ENCODE measurements at regions not wholly inside any gene's neighbourhood (a gene's known extent, or its start where the extent isn't known, plus 50 kb on each side); places are given as distances from the start of the nearest gene placed in this dataset.
"Not testable (repeated sequence)": the region's sequence is repeated elsewhere in the genome, so short reads cannot be mapped to it uniquely, and the experiment has no call there.

DNA sequence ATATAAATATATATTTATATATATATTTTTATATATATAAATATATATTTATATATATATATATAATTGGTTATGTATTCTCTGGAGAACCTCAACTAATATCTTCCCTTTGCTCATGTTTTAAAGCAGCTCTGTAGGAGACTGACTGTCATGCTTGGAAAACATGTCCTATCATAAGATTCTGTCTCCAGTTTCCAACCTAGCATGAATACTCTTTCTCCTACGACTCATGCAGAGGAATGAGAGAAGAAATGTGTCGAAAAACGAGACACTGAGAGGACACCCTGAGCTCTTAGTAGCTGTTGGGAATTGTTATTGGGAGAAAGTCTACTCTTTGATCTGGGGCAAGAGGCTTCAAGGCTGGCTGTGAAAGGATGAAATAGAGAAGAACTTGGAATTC lies 166.5 kb upstream of the SLIT2 start:
- H3K4me3 ChIP-seq (ENCODE audit: low read depth, low read length): no peak overlapping the region
- TF ChIP-seq, protein P1, sequence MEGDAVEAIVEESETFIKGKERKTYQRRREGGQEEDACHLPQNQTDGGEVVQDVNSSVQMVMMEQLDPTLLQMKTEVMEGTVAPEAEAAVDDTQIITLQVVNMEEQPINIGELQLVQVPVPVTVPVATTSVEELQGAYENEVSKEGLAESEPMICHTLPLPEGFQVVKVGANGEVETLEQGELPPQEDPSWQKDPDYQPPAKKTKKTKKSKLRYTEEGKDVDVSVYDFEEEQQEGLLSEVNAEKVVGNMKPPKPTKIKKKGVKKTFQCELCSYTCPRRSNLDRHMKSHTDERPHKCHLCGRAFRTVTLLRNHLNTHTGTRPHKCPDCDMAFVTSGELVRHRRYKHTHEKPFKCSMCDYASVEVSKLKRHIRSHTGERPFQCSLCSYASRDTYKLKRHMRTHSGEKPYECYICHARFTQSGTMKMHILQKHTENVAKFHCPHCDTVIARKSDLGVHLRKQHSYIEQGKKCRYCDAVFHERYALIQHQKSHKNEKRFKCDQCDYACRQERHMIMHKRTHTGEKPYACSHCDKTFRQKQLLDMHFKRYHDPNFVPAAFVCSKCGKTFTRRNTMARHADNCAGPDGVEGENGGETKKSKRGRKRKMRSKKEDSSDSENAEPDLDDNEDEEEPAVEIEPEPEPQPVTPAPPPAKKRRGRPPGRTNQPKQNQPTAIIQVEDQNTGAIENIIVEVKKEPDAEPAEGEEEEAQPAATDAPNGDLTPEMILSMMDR (IDR thresholded peaks at IDR 0.05; ENCODE audit: low read depth, low read length, missing control alignments): no peak
- no peak for DNase-seq (ENCODE audit: low read depth)

DNA sequence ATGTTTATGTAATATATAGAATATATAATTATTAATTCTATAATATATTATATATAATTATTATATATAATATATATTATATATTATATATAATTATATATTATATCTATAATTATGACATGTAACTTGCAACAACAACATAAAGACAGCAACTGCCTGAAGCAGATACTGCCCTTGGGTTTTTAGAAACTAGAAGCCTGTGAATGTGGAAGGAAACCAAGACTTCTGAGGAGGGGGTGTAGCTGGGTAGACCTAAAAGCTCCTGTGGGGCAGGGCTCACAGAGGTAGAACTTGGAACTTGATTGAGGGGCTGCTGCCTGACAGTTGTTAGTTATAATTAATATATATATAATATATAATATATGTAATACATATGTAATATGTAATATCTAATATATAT lies 167.2 kb upstream of the SLIT2 start:
- TF ChIP-seq, protein P1 (IDR thresholded peaks at IDR 0.05; ENCODE audit: low read depth, low read length, missing control alignments): no peak
- no peak for DNase-seq (ENCODE audit: low read depth)

DNA sequence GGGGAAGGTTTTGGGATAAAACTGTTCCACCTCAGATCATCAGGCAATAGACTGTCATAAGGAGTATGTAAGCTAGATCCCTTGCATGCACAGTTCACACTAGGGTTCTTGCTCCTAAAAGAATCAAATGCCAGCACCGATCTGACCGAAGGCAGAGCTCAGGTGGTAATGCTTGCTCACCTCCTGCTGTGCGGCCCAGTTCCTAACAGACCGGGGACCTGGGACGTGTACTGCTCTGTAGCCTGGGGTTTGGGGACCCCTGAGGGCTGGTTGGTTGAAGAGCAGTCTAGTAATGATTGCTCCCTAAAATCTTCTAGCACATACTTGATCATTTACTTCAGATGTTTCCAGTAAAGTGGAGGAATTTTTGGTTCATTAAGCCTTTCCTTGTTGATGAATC lies 173.1 kb upstream of the SLIT2 start:
- no peak overlapping the region for H3K4me3 ChIP-seq (ENCODE audit: low read depth, low read length)
- TF ChIP-seq, protein P1 (IDR thresholded peaks at IDR 0.05; ENCODE audit: low read depth, low read length, missing control alignments): no peak
- no peak for DNase-seq (ENCODE audit: low read depth)

More for the DNA sequence above, 167.2 kb upstream of the SLIT2 start:
- no peak overlapping the region for H3K4me3 ChIP-seq (ENCODE audit: low read depth, low read length)

DNA sequence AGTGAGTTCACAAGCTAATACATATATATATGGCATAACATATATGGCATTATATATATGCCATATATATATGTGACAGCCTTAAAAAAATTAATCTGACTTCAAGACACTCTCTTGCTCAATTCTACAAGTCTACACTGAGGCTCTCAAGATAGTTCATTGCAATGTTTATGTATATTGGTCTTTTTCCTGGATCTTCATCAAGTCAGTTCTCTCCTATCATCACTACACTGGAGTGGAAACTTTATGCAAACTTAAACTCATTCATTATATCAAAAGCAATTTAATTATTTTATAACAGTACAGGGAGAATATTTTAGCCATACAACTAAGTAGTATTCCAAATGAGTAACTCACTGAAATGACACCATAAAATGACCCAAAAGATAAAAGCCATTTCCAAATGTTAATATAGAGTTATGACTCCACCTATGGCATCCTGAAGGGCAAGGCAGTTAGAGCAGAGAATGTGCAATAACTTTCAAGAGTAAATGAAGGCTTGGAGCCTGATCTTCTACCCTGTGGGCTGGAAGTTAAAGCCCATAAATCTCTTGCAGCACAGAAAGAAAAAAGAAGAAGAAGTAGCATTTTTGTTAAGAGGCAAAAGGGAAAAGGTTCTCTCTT lies 176.3 kb upstream of the SLIT2 start:
- DNase-seq (ENCODE audit: low read depth): no peak
- TF ChIP-seq, protein P1 (IDR thresholded peaks at IDR 0.05; ENCODE audit: low read depth, low read length, missing control alignments): no peak
- H3K4me3 ChIP-seq (ENCODE audit: low read depth, low read length): no peak overlapping the region

DNA sequence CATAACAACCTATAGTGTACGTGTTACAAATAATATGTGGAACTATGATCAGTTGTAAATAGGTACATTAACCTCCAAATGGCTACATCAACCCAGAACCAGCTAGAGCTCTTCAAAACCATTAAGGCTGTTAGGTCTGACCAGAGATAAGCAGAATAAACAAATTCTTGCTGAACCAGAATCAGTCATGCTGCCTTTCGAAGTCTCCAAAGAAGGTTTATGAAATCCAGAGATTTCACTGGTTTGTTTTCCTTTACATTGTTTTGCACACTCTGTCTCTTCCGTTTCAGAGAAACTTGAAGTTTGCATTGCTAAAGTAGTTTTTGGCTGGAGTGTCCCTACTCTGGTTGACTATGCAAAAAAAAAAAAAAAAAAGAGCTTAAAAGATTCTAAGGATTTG lies 177.3 kb upstream of the SLIT2 start:
- TF ChIP-seq, protein P1 (IDR thresholded peaks at IDR 0.05; ENCODE audit: low read depth, low read length, missing control alignments): no peak
- no peak for DNase-seq (ENCODE audit: low read depth)
- no peak overlapping the region for H3K4me3 ChIP-seq (ENCODE audit: low read depth, low read length)

DNA sequence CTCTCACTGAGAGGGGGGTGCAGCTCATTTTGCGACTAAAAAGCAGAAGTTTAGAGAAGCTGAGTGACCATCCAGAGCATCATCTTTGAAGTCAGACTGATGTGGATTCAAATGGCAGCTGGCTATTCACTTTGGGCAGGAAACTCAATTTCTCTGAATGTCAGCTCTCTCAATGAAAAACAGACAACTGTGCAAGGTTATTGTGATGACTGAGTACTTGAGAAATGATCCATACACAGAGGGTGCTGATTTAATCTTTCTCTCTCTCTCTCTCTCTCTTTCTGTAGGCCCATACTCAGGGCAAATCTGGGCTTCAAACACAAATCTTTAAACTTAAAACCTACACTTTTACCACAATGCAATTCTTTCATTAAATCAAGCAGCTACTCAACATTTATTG lies 185.8 kb upstream of the SLIT2 start:
- H3K4me3 ChIP-seq (ENCODE audit: low read depth, low read length): no peak overlapping the region
- DNase-seq (ENCODE audit: low read depth): no peak
- TF ChIP-seq, protein P1 (IDR thresholded peaks at IDR 0.05; ENCODE audit: low read depth, low read length, missing control alignments): no peak

DNA sequence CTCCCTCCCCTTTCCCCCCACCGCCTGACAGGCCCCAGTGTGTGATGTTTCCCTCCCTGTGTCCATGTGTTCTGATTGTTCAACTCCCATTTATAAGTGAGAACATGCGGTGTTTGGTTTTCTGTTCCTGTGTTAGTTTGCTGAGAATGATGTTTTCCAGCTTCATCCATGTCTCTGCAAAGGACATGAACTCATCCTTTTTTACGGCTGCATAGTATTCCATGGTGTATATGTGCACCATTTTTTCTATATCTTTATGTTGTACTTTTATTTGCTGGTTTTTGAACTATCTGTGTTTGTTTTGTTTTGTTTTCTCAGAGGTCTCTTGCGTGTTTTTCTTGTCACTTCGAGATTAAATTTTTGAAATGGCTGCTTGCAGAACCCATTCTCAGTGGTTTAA lies 188.8 kb upstream of the SLIT2 start:
- not testable (repeated sequence) for H3K4me3 ChIP-seq (ENCODE audit: low read depth, low read length); DNase-seq (ENCODE audit: low read depth)

Data from GM12864 (cell line).